HFFc6 (cell line): ENCODE measurements at regions not wholly inside any gene's neighbourhood (a gene's known extent, or its start where the extent isn't known, plus 50 kb on each side); places are given as distances from the start of the nearest gene placed in this dataset.

ENCODE experiments used
- DNase-seq: peaks from one replicate; pipeline ENCODE4 v3.0.0-alpha.2; 2018
- H3K27ac Mint-ChIP-seq: 2 replicates; pipeline ENCODE4 v1.8.0; 2020; ENCODE audit warnings: mild to moderate bottlenecking, mixed read lengths
- H3K27me3 Mint-ChIP-seq: 2 replicates; pipeline ENCODE4 v1.8.0; 2021; ENCODE audit warnings: mild to moderate bottlenecking, moderate library complexity, mixed read lengths; ENCODE audit not compliant: insufficient read depth
- H3K36me3 Mint-ChIP-seq: 2 replicates; pipeline ENCODE4 v1.8.0; 2021; ENCODE audit warnings: low read depth, mixed read lengths
- H3K4me1 Mint-ChIP-seq: 2 replicates; pipeline ENCODE4 v1.8.0; 2020; ENCODE audit warnings: low read depth, mixed read lengths
- H3K4me3 Mint-ChIP-seq: 2 replicates; pipeline ENCODE4 v1.8.0; 2020; ENCODE audit warnings: mild to moderate bottlenecking, moderate library complexity, mixed read lengths
- H3K9me3 Mint-ChIP-seq: 2 replicates; pipeline ENCODE4 v1.8.0; 2020; ENCODE audit warnings: mild to moderate bottlenecking, mixed read lengths
- CTCF ChIP-seq: fragments of 200-600 bp; sonication (generic); IDR thresholded peaks from 2 replicates; pipeline ENCODE4 v1.5.0; 2021; ENCODE audit warnings: antibody characterized with exemption, mild to moderate bottlenecking

GRCh38 chr11:135069063-135069462 is 657.0 kb upstream of the B3GAT1 start:
- H3K27me3 Mint-ChIP-seq = peaks cover 3% of the 10 kb centered on the region
- no peaks in the 10 kb centered on the region; the same call in 1 of the 2 replicates for H3K36me3 Mint-ChIP-seq

DNA sequence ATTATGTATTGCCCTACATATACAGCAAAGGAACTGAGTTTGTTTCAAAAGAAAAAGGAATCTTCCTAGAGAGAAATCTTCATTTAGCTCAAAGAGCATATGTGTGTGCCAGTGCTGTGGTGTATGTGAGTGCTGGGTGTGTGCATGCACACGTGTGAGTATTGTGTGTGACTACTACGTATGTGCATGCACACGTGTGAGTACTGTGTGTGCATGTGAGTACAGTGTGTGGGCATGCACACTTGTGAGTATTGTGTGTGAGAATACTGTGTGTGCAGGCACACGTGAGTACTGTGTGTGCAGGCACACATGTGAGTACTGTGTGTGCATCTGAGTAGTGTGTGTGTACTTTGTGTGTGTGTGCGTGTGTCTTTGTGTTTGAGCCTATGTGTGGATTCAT is 651.0 kb upstream of the B3GAT1 start:
- H3K4me1 Mint-ChIP-seq = no peaks in the 10 kb centered on the region
- no peak for DNase-seq
- no peak overlapping the region for H3K4me3 Mint-ChIP-seq
- H3K9me3 Mint-ChIP-seq = peaks cover 10% of the 10 kb centered on the region
- no peaks in the 10 kb centered on the region for H3K36me3 Mint-ChIP-seq
- TF ChIP-seq CTCF = no peak
- no peak overlapping the region for H3K27ac Mint-ChIP-seq
- peaks cover 1% of the 10 kb centered on the region; the same call in 1 of the 2 replicates for H3K27me3 Mint-ChIP-seq

More at GRCh38 chr11:135069063-135069462, 657.0 kb upstream of the B3GAT1 start:
- no peak for DNase-seq
- Mint-ChIP-seq H3K27ac (no peak overlapping the region), H3K4me1 (peaks cover 6% of the 10 kb centered on the region; the same call in 1 of the 2 replicates), H3K4me3 (no peak overlapping the region), H3K9me3 (peaks cover 26% of the 10 kb centered on the region)
- TF ChIP-seq CTCF = no peak

- no peak overlapping the region for H3K27ac Mint-ChIP-seq
- H3K27me3 Mint-ChIP-seq = no peaks in the 10 kb centered on the region
- no peaks in the 10 kb centered on the region for H3K36me3 Mint-ChIP-seq
- no peaks in the 10 kb centered on the region for H3K4me1 Mint-ChIP-seq
- no peak for DNase-seq
- H3K9me3 Mint-ChIP-seq = peaks cover 19% of the 10 kb centered on the region
- no peak overlapping the region for H3K4me3 Mint-ChIP-seq
- no peak for TF ChIP-seq CTCF
Measured at GRCh38 chr11:135061166-135061565, 649.1 kb upstream of the B3GAT1 start.

DNA sequence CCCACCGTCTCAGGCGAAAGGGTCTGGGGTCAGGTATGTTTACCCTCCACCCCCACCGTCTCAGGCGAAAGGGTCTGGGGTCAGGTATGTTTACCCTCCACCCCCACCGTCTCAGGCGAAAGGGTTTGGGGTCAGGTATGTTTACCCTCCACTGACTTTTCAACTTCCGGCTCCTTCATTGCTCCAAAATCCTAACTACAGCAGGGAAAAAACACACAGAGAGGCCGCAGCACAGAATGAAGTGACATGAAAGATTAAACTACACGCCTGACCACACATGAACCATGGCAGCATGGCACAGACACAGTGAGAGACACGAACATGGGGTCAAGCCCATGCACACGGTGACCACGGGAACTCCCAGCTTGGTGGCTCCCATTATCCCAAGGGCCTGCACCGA is 634.9 kb upstream of the B3GAT1 start:
- H3K36me3 Mint-ChIP-seq = no peaks in the 10 kb centered on the region; the same call in 1 of the 2 replicates
- no peak overlapping the region for H3K4me3 Mint-ChIP-seq
- no peak for TF ChIP-seq CTCF
- H3K9me3 Mint-ChIP-seq = peaks cover 22% of the 10 kb centered on the region
- DNase-seq = no peak
- H3K27ac Mint-ChIP-seq = no peak overlapping the region
- H3K27me3 Mint-ChIP-seq = peaks cover 2% of the 10 kb centered on the region; the same call in 1 of the 2 replicates
- H3K4me1 Mint-ChIP-seq = no peaks in the 10 kb centered on the region

GRCh38 chr11:135046556-135046955 is 634.5 kb upstream of the B3GAT1 start:
- Mint-ChIP-seq H3K4me3 (no peak overlapping the region), H3K9me3 (peaks cover 18% of the 10 kb centered on the region), H3K27me3 (peaks cover 2% of the 10 kb centered on the region; the same call in 1 of the 2 replicates), H3K27ac (no peak overlapping the region), H3K4me1 (no peaks in the 10 kb centered on the region), H3K36me3 (no peaks in the 10 kb centered on the region; the same call in 1 of the 2 replicates)
- no peak for DNase-seq
- TF ChIP-seq CTCF = no peak

DNA sequence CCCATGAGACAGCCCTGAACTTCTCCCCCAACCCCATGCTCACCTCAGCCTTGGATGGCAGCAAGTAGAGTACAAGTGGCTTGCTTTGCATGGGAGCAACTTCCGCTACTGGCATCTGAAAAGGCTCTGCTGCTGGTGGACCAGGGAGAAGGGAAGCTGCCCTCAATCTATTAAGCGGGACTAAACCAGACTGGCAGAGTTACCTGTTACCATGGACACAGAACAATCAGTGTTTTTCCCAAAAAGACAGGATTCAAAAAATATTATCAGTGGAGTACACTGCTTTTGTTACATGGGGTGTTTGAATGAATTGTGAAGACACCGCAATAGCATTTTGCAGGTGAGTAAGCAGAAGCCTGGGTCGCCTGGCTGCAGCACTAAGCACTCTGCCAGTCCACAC is 631.4 kb upstream of the B3GAT1 start:
- H3K27me3 Mint-ChIP-seq = 0 out of 2 replicates have a peak, but pooled peaks cover 2% of the 10 kb centered on the region
- peaks cover 23% of the 10 kb centered on the region for H3K9me3 Mint-ChIP-seq
- H3K36me3 Mint-ChIP-seq = peaks cover under 1% of the 10 kb centered on the region; the same call in 1 of the 2 replicates
- H3K27ac Mint-ChIP-seq = no peak overlapping the region
- no peak for TF ChIP-seq CTCF
- no peak overlapping the region for H3K4me3 Mint-ChIP-seq
- no peaks in the 10 kb centered on the region for H3K4me1 Mint-ChIP-seq
- no peak for DNase-seq
